ENCODE measurements at regions not wholly inside any gene's neighbourhood (a gene's known extent, or its start where the extent isn't known, plus 50 kb on each side); places are given as distances from the start of the nearest gene placed in this dataset.
A peak's percentile ranks its signal among the peaks of the same experiment; 100 is the strongest.

GRCh38 chr9:16335788-16336580 is 534.5 kb downstream of the BNC2 start:
- in situ Hi-C loops (cut with HindIII; ENCODE audit: low sequenced_read_pairs), result no loop called here
- peak; percentile 98 for DNase-seq (ENCODE audit: low read depth, low spot score)
- TF ChIP-seq CTCF (IDR thresholded peaks at IDR 0.05; ENCODE audit: low read depth, low read length), result no peak
- no peak overlapping the region for H3K4me3 ChIP-seq (ENCODE audit: low read depth, low read length)

GRCh38 chr9:16336833-16337232 is 533.6 kb downstream of the BNC2 start:
- in situ Hi-C loops (cut with HindIII; ENCODE audit: low sequenced_read_pairs), result no loop called here
- DNase-seq (ENCODE audit: low read depth, low spot score), result peak; percentile 31
- TF ChIP-seq CTCF (IDR thresholded peaks at IDR 0.05; ENCODE audit: low read depth, low read length), result no peak
- no peak overlapping the region for H3K4me3 ChIP-seq (ENCODE audit: low read depth, low read length)

GRCh38 chr9:16337322-16338029 is 533.0 kb downstream of the BNC2 start:
- in situ Hi-C loops (cut with HindIII; ENCODE audit: low sequenced_read_pairs), result no loop called here
- no peak for TF ChIP-seq CTCF (IDR thresholded peaks at IDR 0.05; ENCODE audit: low read depth, low read length)
- H3K4me3 ChIP-seq (ENCODE audit: low read depth, low read length), result no peak overlapping the region
- peak; percentile 96 for DNase-seq (ENCODE audit: low read depth, low spot score)

GRCh38 chr9:16341177-16341576 is 529.3 kb downstream of the BNC2 start:
- DNase-seq (ENCODE audit: low read depth, low spot score), result peak; percentile 42
- H3K4me3 ChIP-seq (ENCODE audit: low read depth, low read length), result no peak overlapping the region
- TF ChIP-seq CTCF (IDR thresholded peaks at IDR 0.05; ENCODE audit: low read depth, low read length), result no peak
- in situ Hi-C loops (cut with HindIII; ENCODE audit: low sequenced_read_pairs), result no loop called here

- in situ Hi-C loops (cut with HindIII; ENCODE audit: low sequenced_read_pairs), result no loop called here
- H3K4me3 ChIP-seq (ENCODE audit: low read depth, low read length), result no peak overlapping the region
- no peak for TF ChIP-seq CTCF (IDR thresholded peaks at IDR 0.05; ENCODE audit: low read depth, low read length)
- DNase-seq (ENCODE audit: low read depth, low spot score), result no peak
Observed at GRCh38 chr9:16342246-16343020, 528.0 kb downstream of the BNC2 start.

Data from astrocyte of the spinal cord (primary cell).